Prostate gland (tissue), 2 donors: ENCODE measurements at regions not wholly inside any gene's neighbourhood (a gene's known extent, or its start where the extent isn't known, plus 50 kb on each side); places are given as distances from the start of the nearest gene placed in this dataset.

Source experiments
- CTCF ChIP-seq, 4 experiments: fragments of 200-600 bp in 2 of 4; fragments of 450-650 bp in 2 of 4; sonication (generic) in 2 of 4; IDR thresholded peaks; 1 replicate in 3 of 4; 2 replicates in 1 of 4; pipeline ENCODE4 v1.5.1; 2016 to 2019; ENCODE audit warnings: antibody characterized with exemption in 4 of 4, mild to moderate bottlenecking in 2 of 4, moderate library complexity in 2 of 4
- POLR2AphosphoS5 ChIP-seq: sonication (generic); formaldehyde crosslinking; IDR thresholded peaks from one replicate; pipeline ENCODE4 v1.6.1; 2017; ENCODE audit warnings: antibody characterized with exemption

GRCh38 chr2:161039071-161039470 lies 121.2 kb upstream of the TANK start:
- TF ChIP-seq POLR2AphosphoS5 (no peak), CTCF (IDR thresholded peaks at IDR 0.05) (no peak)
